ENCODE measurements at regions not wholly inside any gene's neighbourhood (a gene's known extent, or its start where the extent isn't known, plus 50 kb on each side); places are given as distances from the start of the nearest gene placed in this dataset.
"Not testable (repeated sequence)": the region's sequence is repeated elsewhere in the genome, so short reads cannot be mapped to it uniquely, and the experiment has no call there.

DNA sequence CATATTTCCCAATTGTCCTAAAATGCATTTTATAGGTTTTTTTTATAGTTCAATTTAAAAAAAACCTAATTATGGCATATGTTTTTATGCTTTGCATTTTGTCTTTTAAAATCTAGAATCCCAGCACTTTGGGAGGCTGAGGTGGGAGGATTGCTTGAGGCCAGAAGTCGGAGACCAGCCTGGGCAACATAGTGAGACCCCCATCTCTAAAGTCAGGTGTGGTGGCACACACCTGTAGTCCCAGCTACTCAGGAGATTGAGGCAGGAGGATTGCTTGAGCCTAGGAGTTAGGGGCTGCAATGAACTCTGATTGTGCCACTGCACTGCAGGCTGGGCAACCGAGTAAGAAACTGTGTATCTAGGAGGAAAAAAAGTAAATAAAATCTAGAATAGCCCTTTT lies 137.2 kb upstream of the POU3F1 start:
- H3K4me3 ChIP-seq (ENCODE audit: low read depth in 1 of 2, low read length in 2 of 2) = no peak overlapping the region
- no peaks in the 10 kb centered on the region for H3K27me3 ChIP-seq (ENCODE audit: control insufficient read depth in 1 of 2, insufficient read depth in 2 of 2, low read length in 2 of 2)
- no peaks in the 10 kb centered on the region for H3K36me3 ChIP-seq (ENCODE audit: control insufficient read depth in 1 of 2, insufficient read depth in 2 of 2, low read length in 2 of 2)
- H3K4me1 ChIP-seq (ENCODE audit: control insufficient read depth in 1 of 2, insufficient read depth in 2 of 2, low read length in 2 of 2) = no peaks in the 10 kb centered on the region
- no peak overlapping the region for H3K9ac ChIP-seq (ENCODE audit: low read depth in 1 of 2, low read length in 2 of 2)
- no peaks in the 10 kb centered on the region for H3K9me3 ChIP-seq (ENCODE audit: control insufficient read depth in 1 of 2, low read length in 2 of 2)
- H3K27ac ChIP-seq (ENCODE audit: low read depth, low read length) = no peak overlapping the region

DNA sequence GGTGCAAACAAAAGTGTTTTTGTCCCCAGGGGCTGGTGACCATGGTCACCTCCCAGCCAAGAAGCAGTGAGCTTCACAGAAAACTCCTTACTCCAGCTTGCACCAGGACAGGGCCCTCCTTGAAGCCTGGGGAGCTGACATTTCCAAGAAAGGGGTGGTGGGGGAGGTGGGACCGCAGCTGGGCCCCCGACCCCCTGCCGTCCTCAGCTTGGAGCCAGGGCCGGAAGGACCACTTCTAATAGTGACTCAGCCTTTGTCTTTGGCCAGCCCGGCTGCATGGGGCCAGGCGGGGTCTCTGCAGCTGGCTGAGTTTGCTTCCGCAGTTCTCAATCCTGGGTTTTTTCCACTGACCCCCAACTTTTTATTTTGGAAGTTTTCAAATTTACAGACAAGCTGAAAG lies 136.5 kb upstream of the POU3F1 start:
- Histone ChIP-seq H3K27me3 (ENCODE audit: control insufficient read depth in 1 of 2, insufficient read depth in 2 of 2, low read length in 2 of 2) (no peaks in the 10 kb centered on the region), H3K36me3 (ENCODE audit: control insufficient read depth in 1 of 2, insufficient read depth in 2 of 2, low read length in 2 of 2) (no peaks in the 10 kb centered on the region), H3K27ac (ENCODE audit: low read depth, low read length) (no peak overlapping the region), H3K4me3 (ENCODE audit: low read depth in 1 of 2, low read length in 2 of 2) (no peak overlapping the region), H3K9ac (ENCODE audit: low read depth in 1 of 2, low read length in 2 of 2) (no peak overlapping the region), H3K9me3 (ENCODE audit: control insufficient read depth in 1 of 2, low read length in 2 of 2) (no peaks in the 10 kb centered on the region), H3K4me1 (ENCODE audit: control insufficient read depth in 1 of 2, insufficient read depth in 2 of 2, low read length in 2 of 2) (no peaks in the 10 kb centered on the region)

GRCh38 chr1:38180388-38180787 lies 133.8 kb upstream of the POU3F1 start:
- not testable (repeated sequence) for H3K9me3 ChIP-seq (ENCODE audit: control insufficient read depth in 1 of 2, low read length in 2 of 2); H3K27ac ChIP-seq (ENCODE audit: low read depth, low read length); H3K9ac ChIP-seq (ENCODE audit: low read depth in 1 of 2, low read length in 2 of 2); H3K27me3 ChIP-seq (ENCODE audit: control insufficient read depth in 1 of 2, insufficient read depth in 2 of 2, low read length in 2 of 2); H3K4me1 ChIP-seq (ENCODE audit: control insufficient read depth in 1 of 2, insufficient read depth in 2 of 2, low read length in 2 of 2); H3K36me3 ChIP-seq (ENCODE audit: control insufficient read depth in 1 of 2, insufficient read depth in 2 of 2, low read length in 2 of 2); H3K4me3 ChIP-seq (ENCODE audit: low read depth in 1 of 2, low read length in 2 of 2)

DNA sequence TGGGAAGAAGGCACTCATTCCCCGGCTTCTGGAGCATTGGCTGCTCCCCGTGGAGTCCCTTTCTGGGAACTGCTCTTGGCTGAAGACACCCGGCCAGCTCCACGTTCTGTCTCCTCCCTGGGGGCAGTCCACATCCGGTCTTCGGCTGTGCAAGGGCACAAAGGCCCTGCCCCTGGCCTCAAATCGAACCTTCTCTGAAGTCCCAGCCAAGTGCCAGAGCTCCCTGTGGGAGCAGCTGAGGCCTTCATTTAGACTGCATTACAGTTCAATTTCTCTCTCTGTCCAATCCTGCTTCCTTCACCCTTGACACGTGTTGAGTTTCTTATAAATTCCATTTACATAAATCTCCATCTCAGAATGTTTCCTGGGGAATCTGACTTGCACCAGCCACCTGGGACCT lies 132.9 kb upstream of the POU3F1 start:
- Histone ChIP-seq H3K9me3 (ENCODE audit: control insufficient read depth in 1 of 2, low read length in 2 of 2) (no peaks in the 10 kb centered on the region), H3K27me3 (ENCODE audit: control insufficient read depth in 1 of 2, insufficient read depth in 2 of 2, low read length in 2 of 2) (no peaks in the 10 kb centered on the region)

GRCh38 chr1:38178216-38178615 lies 131.6 kb upstream of the POU3F1 start:
- Histone ChIP-seq H3K4me3 (ENCODE audit: low read depth in 1 of 2, low read length in 2 of 2) (no peak overlapping the region), H3K9ac (ENCODE audit: low read depth in 1 of 2, low read length in 2 of 2) (no peak overlapping the region), H3K4me1 (ENCODE audit: control insufficient read depth in 1 of 2, insufficient read depth in 2 of 2, low read length in 2 of 2) (no peaks in the 10 kb centered on the region), H3K27ac (ENCODE audit: low read depth, low read length) (no peak overlapping the region), H3K36me3 (ENCODE audit: control insufficient read depth in 1 of 2, insufficient read depth in 2 of 2, low read length in 2 of 2) (no peaks in the 10 kb centered on the region), H3K9me3 (ENCODE audit: control insufficient read depth in 1 of 2, low read length in 2 of 2) (no peaks in the 10 kb centered on the region), H3K27me3 (ENCODE audit: control insufficient read depth in 1 of 2, insufficient read depth in 2 of 2, low read length in 2 of 2) (no peaks in the 10 kb centered on the region)

More for the DNA sequence above, 132.9 kb upstream of the POU3F1 start:
- no peak overlapping the region for H3K27ac ChIP-seq (ENCODE audit: low read depth, low read length)
- H3K36me3 ChIP-seq (ENCODE audit: control insufficient read depth in 1 of 2, insufficient read depth in 2 of 2, low read length in 2 of 2) = no peaks in the 10 kb centered on the region
- no peaks in the 10 kb centered on the region for H3K4me1 ChIP-seq (ENCODE audit: control insufficient read depth in 1 of 2, insufficient read depth in 2 of 2, low read length in 2 of 2)
- no peak overlapping the region for H3K9ac ChIP-seq (ENCODE audit: low read depth in 1 of 2, low read length in 2 of 2)
- no peak overlapping the region for H3K4me3 ChIP-seq (ENCODE audit: low read depth in 1 of 2, low read length in 2 of 2)

DNA sequence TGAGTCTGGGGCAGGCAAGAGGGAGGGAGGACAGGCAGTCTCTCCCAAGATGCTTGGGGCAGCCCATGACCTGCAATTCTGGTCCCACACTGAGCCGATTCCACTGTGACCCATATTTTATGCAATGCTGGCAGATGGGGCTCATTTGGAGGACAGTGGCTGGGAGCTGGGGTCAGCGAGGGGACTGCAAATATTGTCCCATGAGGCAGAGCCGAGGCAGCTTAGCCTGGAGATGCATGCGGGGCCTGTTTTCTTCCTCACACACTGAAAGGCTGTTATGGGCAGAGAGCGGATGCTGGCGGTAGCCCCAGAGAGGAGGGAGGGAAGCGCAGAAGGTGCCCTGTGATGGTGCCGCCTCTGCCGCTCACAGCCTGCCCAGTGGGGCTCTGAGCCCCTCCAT lies 128.5 kb upstream of the POU3F1 start:
- H3K4me1 ChIP-seq (ENCODE audit: control insufficient read depth in 1 of 2, insufficient read depth in 2 of 2, low read length in 2 of 2) = no peaks in the 10 kb centered on the region
- no peaks in the 10 kb centered on the region for H3K36me3 ChIP-seq (ENCODE audit: control insufficient read depth in 1 of 2, insufficient read depth in 2 of 2, low read length in 2 of 2)
- no peaks in the 10 kb centered on the region for H3K27me3 ChIP-seq (ENCODE audit: control insufficient read depth in 1 of 2, insufficient read depth in 2 of 2, low read length in 2 of 2)
- H3K9me3 ChIP-seq (ENCODE audit: control insufficient read depth in 1 of 2, low read length in 2 of 2) = no peaks in the 10 kb centered on the region
- no peak overlapping the region for H3K9ac ChIP-seq (ENCODE audit: low read depth in 1 of 2, low read length in 2 of 2)
- H3K27ac ChIP-seq (ENCODE audit: low read depth, low read length) = no peak overlapping the region
- H3K4me3 ChIP-seq (ENCODE audit: low read depth in 1 of 2, low read length in 2 of 2) = no peak overlapping the region

- H3K4me3 ChIP-seq (ENCODE audit: low read depth in 1 of 2, low read length in 2 of 2) = no peak overlapping the region
- H3K27ac ChIP-seq (ENCODE audit: low read depth, low read length) = no peak overlapping the region
- H3K9me3 ChIP-seq (ENCODE audit: control insufficient read depth in 1 of 2, low read length in 2 of 2) = no peaks in the 10 kb centered on the region
- no peaks in the 10 kb centered on the region for H3K4me1 ChIP-seq (ENCODE audit: control insufficient read depth in 1 of 2, insufficient read depth in 2 of 2, low read length in 2 of 2)
- H3K27me3 ChIP-seq (ENCODE audit: control insufficient read depth in 1 of 2, insufficient read depth in 2 of 2, low read length in 2 of 2) = no peaks in the 10 kb centered on the region
- no peaks in the 10 kb centered on the region for H3K36me3 ChIP-seq (ENCODE audit: control insufficient read depth in 1 of 2, insufficient read depth in 2 of 2, low read length in 2 of 2)
- H3K9ac ChIP-seq (ENCODE audit: low read depth in 1 of 2, low read length in 2 of 2) = no peak overlapping the region
Observed at GRCh38 chr1:38173848-38174247, 127.3 kb upstream of the POU3F1 start.

- Histone ChIP-seq H3K4me3 (ENCODE audit: low read depth in 1 of 2, low read length in 2 of 2) (no peak overlapping the region), H3K27ac (ENCODE audit: low read depth, low read length) (no peak overlapping the region), H3K9me3 (ENCODE audit: control insufficient read depth in 1 of 2, low read length in 2 of 2) (no peaks in the 10 kb centered on the region), H3K4me1 (ENCODE audit: control insufficient read depth in 1 of 2, insufficient read depth in 2 of 2, low read length in 2 of 2) (no peaks in the 10 kb centered on the region), H3K9ac (ENCODE audit: low read depth in 1 of 2, low read length in 2 of 2) (no peak overlapping the region), H3K36me3 (ENCODE audit: control insufficient read depth in 1 of 2, insufficient read depth in 2 of 2, low read length in 2 of 2) (no peaks in the 10 kb centered on the region), H3K27me3 (ENCODE audit: control insufficient read depth in 1 of 2, insufficient read depth in 2 of 2, low read length in 2 of 2) (peaks cover 0 to 4% of the 10 kb centered on the region in 2 donors)
Observed at GRCh38 chr1:38173157-38173831, 126.7 kb upstream of the POU3F1 start.

DNA sequence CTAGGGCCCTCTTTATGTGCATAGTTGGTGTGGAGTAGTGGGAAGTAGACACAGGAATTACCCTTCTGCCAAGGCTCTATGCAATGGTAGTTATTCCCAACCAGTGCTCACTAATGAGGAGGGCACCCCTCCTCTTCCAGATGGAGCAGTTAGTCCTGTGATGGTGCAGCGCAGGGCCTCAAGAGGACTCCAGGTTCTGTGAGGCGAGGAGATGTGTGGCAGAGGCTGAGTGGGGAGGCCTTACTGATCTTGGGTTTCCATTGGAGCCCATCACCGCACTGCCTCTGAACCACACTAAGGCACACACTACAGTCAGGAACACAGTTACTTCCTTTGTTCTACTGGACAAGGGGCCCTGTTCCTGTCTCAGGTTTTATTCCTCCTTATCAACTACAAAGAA lies 122.5 kb upstream of the POU3F1 start:
- Histone ChIP-seq H3K9me3 (ENCODE audit: control insufficient read depth in 1 of 2, low read length in 2 of 2) (no peaks in the 10 kb centered on the region), H3K4me1 (ENCODE audit: control insufficient read depth in 1 of 2, insufficient read depth in 2 of 2, low read length in 2 of 2) (no peaks in the 10 kb centered on the region), H3K9ac (ENCODE audit: low read depth in 1 of 2, low read length in 2 of 2) (no peak overlapping the region), H3K27me3 (ENCODE audit: control insufficient read depth in 1 of 2, insufficient read depth in 2 of 2, low read length in 2 of 2) (peaks cover 0 to 4% of the 10 kb centered on the region in 2 donors), H3K4me3 (ENCODE audit: low read depth in 1 of 2, low read length in 2 of 2) (no peak overlapping the region), H3K36me3 (ENCODE audit: control insufficient read depth in 1 of 2, insufficient read depth in 2 of 2, low read length in 2 of 2) (no peaks in the 10 kb centered on the region), H3K27ac (ENCODE audit: low read depth, low read length) (no peak overlapping the region)

GRCh38 chr1:38168365-38168764 lies 121.8 kb upstream of the POU3F1 start:
- no peaks in the 10 kb centered on the region for H3K9me3 ChIP-seq (ENCODE audit: control insufficient read depth in 1 of 2, low read length in 2 of 2)
- H3K27ac ChIP-seq (ENCODE audit: low read depth, low read length) = no peak overlapping the region
- H3K9ac ChIP-seq (ENCODE audit: low read depth in 1 of 2, low read length in 2 of 2) = no peak overlapping the region
- H3K36me3 ChIP-seq (ENCODE audit: control insufficient read depth in 1 of 2, insufficient read depth in 2 of 2, low read length in 2 of 2) = no peaks in the 10 kb centered on the region
- H3K27me3 ChIP-seq (ENCODE audit: control insufficient read depth in 1 of 2, insufficient read depth in 2 of 2, low read length in 2 of 2) = peaks cover 0 to 4% of the 10 kb centered on the region in 2 donors
- H3K4me3 ChIP-seq (ENCODE audit: low read depth in 1 of 2, low read length in 2 of 2) = no peak overlapping the region
- H3K4me1 ChIP-seq (ENCODE audit: control insufficient read depth in 1 of 2, insufficient read depth in 2 of 2, low read length in 2 of 2) = no peaks in the 10 kb centered on the region

DNA sequence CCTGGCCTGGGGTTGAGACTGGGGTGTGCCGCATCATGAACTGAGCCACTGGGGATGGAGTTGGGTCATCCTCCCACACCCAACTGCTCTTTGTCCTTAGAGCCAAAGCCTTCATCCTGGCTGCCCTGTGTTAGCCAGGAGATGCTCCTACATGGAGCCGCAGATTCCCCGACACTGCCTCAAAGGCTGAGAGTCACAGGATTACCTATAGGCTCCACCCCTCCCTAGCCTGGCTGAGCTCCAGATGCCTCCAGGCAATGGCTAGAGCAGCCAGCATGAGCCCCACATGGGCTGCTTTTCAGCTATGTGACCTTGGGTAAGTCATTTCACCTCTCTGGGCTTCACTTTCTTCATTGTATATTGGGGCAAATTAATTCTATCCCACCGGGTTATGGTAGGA lies 119.9 kb upstream of the POU3F1 start:
- no peak overlapping the region for H3K9ac ChIP-seq (ENCODE audit: low read depth in 1 of 2, low read length in 2 of 2)

More for the DNA sequence above, 119.9 kb upstream of the POU3F1 start:
- Histone ChIP-seq H3K27ac (ENCODE audit: low read depth, low read length) (no peak overlapping the region), H3K36me3 (ENCODE audit: control insufficient read depth in 1 of 2, insufficient read depth in 2 of 2, low read length in 2 of 2) (no peaks in the 10 kb centered on the region), H3K4me3 (ENCODE audit: low read depth in 1 of 2, low read length in 2 of 2) (no peak overlapping the region), H3K4me1 (ENCODE audit: control insufficient read depth in 1 of 2, insufficient read depth in 2 of 2, low read length in 2 of 2) (no peaks in the 10 kb centered on the region), H3K27me3 (ENCODE audit: control insufficient read depth in 1 of 2, insufficient read depth in 2 of 2, low read length in 2 of 2) (peaks cover 0 to 4% of the 10 kb centered on the region in 2 donors), H3K9me3 (ENCODE audit: control insufficient read depth in 1 of 2, low read length in 2 of 2) (no peaks in the 10 kb centered on the region)
